ENCODE measurements at regions not wholly inside any gene's neighbourhood (a gene's known extent, or its start where the extent isn't known, plus 50 kb on each side); places are given as distances from the start of the nearest gene placed in this dataset.

DNA sequence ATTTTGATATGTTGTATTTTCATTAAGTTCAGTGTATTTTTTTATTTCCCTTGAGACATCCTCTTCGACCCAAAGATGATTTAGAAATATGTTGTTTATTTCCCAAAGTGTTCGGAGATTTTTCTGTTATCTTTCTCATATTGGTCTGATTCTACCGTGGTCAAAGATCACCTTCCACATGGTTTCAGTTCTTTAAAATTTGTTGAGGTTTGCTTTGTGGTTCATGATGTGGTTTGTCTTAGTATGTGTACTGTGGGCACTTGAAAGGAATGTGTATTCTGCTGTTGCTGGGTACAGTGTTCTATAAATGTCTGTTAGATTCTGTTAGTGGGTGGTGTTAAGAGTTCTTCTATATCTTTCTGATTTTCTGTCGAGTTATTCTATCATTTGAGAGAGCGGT, 103.4 kb upstream of the FHIT start:
- Histone ChIP-seq H3K4me3 (ENCODE audit: low read depth in 1 of 3, low read length in 3 of 3) (no peak overlapping the region), H3K27ac (ENCODE audit: low read depth in 1 of 2, low read length in 2 of 2) (no peak overlapping the region), H3K36me3 (ENCODE audit: control insufficient read depth in 4 of 4, insufficient read depth in 3 of 4, low read depth in 1 of 4, low read length in 3 of 4) (no peaks in the 10 kb centered on the region), H3K27me3 (ENCODE audit: control insufficient read depth in 4 of 4, insufficient read depth in 4 of 4, low read length in 3 of 4) (no peaks in the 10 kb centered on the region), H3K9me3 (ENCODE audit: control insufficient read depth in 4 of 4, low read length in 3 of 4) (no peaks in the 10 kb centered on the region), H3K4me1 (ENCODE audit: control insufficient read depth in 4 of 4, insufficient read depth in 4 of 4, low read length in 3 of 4) (no peaks in the 10 kb centered on the region), H3K9ac (ENCODE audit: low read depth in 1 of 2, low read length in 2 of 2) (no peak overlapping the region)
- DNase-seq (ENCODE audit: low spot score): no peak
- TF ChIP-seq RXRA (IDR thresholded peaks at IDR 0.05) (no peak), GABPA (IDR thresholded peaks at IDR 0.05 in 1 of 2, conservative IDR thresholded peaks at IDR 0.05 in 1 of 2) (no peak), HNF4G (IDR thresholded peaks at IDR 0.05) (no peak), FOXA2 (IDR thresholded peaks at IDR 0.05) (no peak), RAD21 (IDR thresholded peaks at IDR 0.05) (no peak), HNF4A (conservative IDR thresholded peaks at IDR 0.05) (no peak), FOXA1 (IDR thresholded peaks at IDR 0.05) (no peak), TAF1 (conservative IDR thresholded peaks at IDR 0.05) (no peak), NR2F2 (IDR thresholded peaks at IDR 0.05) (no peak)
- TF ChIP-seq, protein P1, sequence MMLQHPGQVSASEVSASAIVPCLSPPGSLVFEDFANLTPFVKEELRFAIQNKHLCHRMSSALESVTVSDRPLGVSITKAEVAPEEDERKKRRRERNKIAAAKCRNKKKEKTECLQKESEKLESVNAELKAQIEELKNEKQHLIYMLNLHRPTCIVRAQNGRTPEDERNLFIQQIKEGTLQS (IDR thresholded peaks at IDR 0.05): no peak
- TF ChIP-seq, protein P2, sequence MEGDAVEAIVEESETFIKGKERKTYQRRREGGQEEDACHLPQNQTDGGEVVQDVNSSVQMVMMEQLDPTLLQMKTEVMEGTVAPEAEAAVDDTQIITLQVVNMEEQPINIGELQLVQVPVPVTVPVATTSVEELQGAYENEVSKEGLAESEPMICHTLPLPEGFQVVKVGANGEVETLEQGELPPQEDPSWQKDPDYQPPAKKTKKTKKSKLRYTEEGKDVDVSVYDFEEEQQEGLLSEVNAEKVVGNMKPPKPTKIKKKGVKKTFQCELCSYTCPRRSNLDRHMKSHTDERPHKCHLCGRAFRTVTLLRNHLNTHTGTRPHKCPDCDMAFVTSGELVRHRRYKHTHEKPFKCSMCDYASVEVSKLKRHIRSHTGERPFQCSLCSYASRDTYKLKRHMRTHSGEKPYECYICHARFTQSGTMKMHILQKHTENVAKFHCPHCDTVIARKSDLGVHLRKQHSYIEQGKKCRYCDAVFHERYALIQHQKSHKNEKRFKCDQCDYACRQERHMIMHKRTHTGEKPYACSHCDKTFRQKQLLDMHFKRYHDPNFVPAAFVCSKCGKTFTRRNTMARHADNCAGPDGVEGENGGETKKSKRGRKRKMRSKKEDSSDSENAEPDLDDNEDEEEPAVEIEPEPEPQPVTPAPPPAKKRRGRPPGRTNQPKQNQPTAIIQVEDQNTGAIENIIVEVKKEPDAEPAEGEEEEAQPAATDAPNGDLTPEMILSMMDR (IDR thresholded peaks at IDR 0.05; ENCODE audit: low read depth, low read length, missing input control): no peak
- TF ChIP-seq, protein P3, sequence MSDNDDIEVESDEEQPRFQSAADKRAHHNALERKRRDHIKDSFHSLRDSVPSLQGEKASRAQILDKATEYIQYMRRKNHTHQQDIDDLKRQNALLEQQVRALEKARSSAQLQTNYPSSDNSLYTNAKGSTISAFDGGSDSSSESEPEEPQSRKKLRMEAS (IDR thresholded peaks at IDR 0.05): no peak
- TF ChIP-seq, protein P4, sequence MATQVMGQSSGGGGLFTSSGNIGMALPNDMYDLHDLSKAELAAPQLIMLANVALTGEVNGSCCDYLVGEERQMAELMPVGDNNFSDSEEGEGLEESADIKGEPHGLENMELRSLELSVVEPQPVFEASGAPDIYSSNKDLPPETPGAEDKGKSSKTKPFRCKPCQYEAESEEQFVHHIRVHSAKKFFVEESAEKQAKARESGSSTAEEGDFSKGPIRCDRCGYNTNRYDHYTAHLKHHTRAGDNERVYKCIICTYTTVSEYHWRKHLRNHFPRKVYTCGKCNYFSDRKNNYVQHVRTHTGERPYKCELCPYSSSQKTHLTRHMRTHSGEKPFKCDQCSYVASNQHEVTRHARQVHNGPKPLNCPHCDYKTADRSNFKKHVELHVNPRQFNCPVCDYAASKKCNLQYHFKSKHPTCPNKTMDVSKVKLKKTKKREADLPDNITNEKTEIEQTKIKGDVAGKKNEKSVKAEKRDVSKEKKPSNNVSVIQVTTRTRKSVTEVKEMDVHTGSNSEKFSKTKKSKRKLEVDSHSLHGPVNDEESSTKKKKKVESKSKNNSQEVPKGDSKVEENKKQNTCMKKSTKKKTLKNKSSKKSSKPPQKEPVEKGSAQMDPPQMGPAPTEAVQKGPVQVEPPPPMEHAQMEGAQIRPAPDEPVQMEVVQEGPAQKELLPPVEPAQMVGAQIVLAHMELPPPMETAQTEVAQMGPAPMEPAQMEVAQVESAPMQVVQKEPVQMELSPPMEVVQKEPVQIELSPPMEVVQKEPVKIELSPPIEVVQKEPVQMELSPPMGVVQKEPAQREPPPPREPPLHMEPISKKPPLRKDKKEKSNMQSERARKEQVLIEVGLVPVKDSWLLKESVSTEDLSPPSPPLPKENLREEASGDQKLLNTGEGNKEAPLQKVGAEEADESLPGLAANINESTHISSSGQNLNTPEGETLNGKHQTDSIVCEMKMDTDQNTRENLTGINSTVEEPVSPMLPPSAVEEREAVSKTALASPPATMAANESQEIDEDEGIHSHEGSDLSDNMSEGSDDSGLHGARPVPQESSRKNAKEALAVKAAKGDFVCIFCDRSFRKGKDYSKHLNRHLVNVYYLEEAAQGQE (IDR thresholded peaks at IDR 0.05): no peak
- WGBS: 66% methylated on average over 5 of the region's 5 CpGs

DNA sequence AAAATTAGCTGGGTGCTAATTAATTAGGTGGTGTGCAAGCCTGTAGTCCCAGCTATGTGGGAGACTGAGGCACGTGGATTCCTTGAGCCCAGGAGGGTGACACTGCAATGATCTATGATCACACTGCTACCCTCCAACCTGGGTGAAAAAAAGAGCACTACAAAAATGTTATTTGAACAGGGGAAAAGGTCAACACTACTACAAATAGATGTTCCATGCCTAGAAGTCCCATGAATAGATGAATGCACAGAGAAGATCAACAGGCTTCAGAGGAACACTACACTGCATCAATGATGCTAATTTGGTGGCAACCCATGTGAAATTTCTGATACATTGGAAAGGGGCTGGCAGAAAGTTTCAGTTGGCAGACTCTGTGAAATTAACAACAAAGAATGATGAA, 105.4 kb upstream of the FHIT start:
- H3K9me3 ChIP-seq (ENCODE audit: control insufficient read depth in 4 of 4, low read length in 3 of 4): no peaks in the 10 kb centered on the region
- H3K36me3 ChIP-seq (ENCODE audit: control insufficient read depth in 4 of 4, insufficient read depth in 3 of 4, low read depth in 1 of 4, low read length in 3 of 4): no peaks in the 10 kb centered on the region
- H3K9ac ChIP-seq (ENCODE audit: low read depth in 1 of 2, low read length in 2 of 2): no peak overlapping the region
- no peak overlapping the region for H3K27ac ChIP-seq (ENCODE audit: low read depth in 1 of 2, low read length in 2 of 2)
- H3K27me3 ChIP-seq (ENCODE audit: control insufficient read depth in 4 of 4, insufficient read depth in 4 of 4, low read length in 3 of 4): no peaks in the 10 kb centered on the region
- no peak overlapping the region for H3K4me3 ChIP-seq (ENCODE audit: low read depth in 1 of 3, low read length in 3 of 3)
- no peak for DNase-seq (ENCODE audit: low spot score)
- no peaks in the 10 kb centered on the region for H3K4me1 ChIP-seq (ENCODE audit: control insufficient read depth in 4 of 4, insufficient read depth in 4 of 4, low read length in 3 of 4)
- 19% methylated on average over 1 of the region's 1 CpG for WGBS
- no peak for TF ChIP-seq HNF4A (conservative IDR thresholded peaks at IDR 0.05)
- TF ChIP-seq SP1 (IDR thresholded peaks at IDR 0.05): no peak
- TF ChIP-seq NR2F2 (IDR thresholded peaks at IDR 0.05): no peak
- no peak for TF ChIP-seq YY1 (IDR thresholded peaks at IDR 0.05)

Data from liver (tissue), 8 donors.